ENCODE measurements at regions not wholly inside any gene's neighbourhood (a gene's known extent, or its start where the extent isn't known, plus 50 kb on each side); places are given as distances from the start of the nearest gene placed in this dataset.

DNA sequence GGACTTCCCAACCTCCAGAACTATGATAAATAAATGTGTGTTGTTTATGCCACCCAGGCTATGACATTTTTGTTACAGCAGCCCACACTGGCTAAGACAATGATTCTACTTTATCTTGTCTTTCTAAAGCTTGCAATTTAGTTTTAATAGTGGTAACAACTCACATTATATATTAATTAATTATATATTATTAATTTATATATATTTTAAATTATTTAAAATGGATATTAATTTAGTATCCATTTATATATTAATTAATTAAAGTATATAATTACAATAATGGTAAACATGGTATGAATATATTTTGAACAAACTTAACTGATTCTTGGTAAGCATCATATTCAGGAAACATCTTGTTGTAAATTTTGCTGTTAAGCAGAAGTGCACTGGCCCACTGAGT lies 863.9 kb downstream of the MCTP2 start:
- no peak for DNase-seq

DNA sequence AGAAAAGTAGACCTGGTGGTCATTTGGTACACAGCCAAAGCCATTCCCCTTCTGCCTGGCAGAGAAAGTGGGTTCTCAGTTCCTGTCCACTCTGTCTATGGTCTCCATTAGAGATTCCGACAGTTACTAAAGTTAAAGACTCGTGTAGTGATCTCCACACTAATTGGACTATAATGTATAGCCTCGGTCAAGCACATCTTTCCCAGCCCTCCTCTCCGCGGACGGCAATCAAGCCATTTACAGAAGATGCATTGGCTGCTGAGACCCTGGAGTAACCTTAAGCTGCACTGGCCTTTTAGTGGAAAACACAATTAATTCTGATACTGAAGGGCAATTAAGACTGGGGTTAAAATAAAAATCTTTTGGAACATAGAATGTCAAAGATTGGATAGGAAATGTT lies 865.3 kb downstream of the MCTP2 start:
- no peak for DNase-seq

DNA sequence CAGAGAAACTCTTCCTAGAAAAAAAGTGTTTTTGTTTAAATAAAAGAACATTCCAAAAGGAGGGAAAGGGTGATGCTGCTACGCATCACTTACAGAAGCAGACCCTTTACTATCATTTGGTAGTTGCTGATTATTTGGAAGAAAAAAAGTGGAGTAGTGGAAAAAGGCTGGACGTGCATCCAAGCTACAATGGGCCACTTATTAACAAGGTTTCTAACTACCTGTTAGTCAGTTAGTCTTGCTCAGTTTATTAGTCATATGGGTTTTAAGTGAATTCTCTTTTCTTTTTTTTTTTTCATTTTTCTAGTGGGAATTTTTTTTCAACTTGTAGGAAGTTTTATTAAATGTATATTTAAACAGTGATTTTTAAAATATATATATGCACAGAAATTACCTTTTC lies 866.0 kb downstream of the MCTP2 start:
- DNase-seq = no peak

DNA sequence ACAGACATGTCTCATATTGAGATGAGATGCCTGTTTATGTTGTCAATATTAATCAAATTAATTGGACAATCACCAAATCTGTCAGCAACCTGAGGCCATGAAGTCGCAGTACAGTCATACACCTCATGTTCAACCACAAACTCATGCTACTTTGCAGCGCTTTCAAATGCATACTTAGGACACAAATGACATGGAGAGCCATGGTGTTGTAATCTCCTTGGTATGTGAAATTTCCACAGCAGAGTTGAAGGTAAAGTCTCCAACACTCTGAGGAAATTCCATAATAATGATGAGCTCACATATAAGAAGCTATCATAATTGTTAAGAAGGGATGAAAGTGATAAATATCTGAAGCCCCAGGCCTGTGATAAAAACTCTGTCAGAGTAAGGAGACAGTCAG lies 873.9 kb downstream of the MCTP2 start:
- DNase-seq = no peak

DNA sequence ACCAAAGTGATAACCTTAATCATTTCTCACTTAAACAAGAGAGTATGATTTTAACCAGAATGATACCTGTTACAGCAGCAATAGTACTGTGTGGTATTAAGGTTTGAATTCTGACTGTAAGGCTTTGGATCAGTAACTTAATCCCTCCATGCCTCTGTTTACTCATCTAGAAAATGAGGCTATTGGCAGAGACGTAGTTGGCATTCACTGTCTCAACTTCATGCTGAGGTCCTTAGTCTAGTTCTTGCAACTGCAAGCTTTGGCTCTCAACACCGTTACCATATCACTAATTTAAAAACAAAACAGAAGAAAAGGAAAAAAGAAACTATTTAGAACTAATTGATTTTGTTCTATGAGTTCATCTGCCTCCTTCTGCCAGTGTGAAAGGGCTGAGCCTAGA lies 875.4 kb downstream of the MCTP2 start:
- no peak for DNase-seq

DNA sequence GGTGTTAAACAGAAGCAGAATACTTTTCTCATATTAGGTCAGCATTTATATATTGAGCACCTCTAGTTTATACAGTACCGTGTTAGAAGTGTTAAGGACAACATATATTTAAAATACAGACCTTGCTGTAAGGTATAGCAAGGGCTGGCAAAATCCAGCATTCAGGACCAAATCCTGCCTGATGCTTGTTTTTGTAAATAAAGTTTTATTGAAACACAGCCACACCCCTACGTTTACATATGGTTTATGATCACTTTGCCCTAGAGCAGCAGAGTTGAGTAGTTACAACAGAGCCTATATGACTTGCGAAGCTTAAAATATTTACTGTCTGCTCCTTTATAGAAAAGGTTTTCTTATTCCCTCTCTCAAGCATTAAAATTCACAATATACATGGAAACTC lies 877.3 kb downstream of the MCTP2 start:
- no peak for DNase-seq

DNA sequence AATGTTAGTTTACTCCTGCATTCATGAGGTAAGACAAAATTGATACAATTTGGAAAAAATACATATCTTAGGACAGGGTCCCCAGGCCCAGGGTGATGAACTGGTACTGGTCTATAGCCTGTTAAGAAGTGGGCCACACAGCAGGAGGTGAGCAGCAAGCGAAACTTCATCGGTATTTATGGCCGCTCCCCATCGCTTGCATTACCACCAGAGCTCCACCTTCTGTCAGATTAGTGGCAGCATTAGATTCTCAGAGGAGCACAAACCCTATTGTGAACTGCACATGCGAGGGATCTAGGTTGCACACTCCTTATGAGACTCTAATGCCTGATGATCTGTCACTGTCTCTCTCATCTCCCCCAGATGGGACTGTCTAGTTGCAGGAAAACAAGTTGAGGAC lies 880.6 kb downstream of the MCTP2 start:
- DNase-seq = no peak

DNA sequence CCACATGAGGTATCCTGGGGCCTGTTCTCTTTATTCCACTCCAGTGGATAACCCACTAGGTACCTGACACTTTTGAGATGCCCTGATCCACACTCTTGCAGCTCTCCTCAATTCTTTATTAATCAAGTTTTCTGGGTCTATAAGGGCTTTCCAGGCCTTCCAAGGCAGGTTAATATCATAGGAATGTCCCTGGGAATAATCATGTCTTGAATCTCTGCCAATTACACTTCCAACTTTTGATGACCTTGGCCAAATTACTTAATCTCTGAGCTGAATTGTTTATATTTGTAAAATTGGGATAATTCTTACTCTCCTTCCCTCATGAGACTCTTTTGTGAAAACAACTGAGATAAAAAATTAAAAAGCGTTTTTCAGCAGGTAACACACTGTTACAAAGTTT lies 881.7 kb downstream of the MCTP2 start:
- no peak for DNase-seq

DNA sequence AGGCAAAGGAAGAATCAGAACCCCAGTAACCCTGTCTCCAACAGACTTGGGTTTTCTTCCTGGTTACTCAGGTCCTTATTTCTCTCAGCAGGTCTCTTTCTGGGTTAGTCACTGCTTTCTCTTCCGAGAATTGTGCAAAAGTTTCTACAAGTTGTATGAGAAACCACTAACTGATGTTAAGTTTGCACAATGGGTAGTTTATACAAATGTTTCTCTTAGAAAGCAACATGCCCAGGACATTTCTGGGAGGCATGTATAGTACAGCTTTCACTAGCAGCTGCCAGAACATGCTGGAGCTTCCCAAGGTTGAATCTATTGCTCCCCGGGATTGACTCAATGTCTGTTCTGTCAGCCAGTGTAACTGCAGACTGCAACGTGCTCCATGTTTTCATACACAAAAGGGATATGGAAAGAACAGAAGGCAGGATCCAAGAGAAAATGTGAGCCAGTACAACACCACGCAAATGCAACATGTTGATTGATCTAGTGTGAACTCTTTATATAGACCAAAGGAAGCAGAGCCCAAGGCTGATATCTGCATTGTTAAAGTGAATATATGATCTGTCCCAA lies 887.8 kb downstream of the MCTP2 start:
- no peak for DNase-seq

DNA sequence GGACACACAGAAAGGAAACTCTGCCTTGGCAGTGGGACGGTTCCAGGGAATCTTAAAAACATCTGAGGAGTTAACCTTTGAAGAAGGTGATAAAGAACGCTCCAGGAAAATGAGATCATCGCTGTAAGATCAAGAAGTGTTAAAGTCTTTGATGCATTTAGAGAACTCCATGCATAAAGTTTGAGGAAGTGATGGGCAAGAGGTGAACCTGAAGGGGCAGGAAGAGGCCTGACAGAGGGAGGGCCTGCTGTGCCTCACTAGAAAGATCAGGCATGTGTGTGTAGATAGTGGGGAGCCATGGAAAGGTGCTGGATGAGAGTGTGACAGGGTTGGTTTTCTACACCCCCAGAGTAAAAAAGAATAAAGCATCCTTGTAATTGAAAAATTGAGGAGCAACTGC lies 889.2 kb downstream of the MCTP2 start:
- DNase-seq = no peak

DNA sequence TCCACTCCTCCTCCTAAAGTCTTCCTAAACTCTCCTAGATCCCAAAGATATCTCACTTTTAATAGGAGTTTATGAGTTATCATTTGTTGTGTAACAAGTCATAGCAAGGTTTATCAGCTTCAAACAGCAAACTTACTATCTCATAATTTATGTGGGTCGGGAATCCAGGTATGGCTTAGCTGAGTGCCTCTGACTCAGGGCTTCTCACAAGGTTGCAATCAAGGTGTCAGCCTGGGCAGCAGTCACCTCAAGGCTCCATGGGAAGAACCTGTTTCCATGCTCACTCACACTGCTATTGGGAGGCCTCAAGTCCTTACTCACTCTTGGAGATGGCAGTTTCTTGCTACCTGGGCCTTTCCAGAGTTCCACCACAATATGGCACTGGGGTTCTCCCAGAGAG lies 889.8 kb downstream of the MCTP2 start:
- DNase-seq = no peak

DNA sequence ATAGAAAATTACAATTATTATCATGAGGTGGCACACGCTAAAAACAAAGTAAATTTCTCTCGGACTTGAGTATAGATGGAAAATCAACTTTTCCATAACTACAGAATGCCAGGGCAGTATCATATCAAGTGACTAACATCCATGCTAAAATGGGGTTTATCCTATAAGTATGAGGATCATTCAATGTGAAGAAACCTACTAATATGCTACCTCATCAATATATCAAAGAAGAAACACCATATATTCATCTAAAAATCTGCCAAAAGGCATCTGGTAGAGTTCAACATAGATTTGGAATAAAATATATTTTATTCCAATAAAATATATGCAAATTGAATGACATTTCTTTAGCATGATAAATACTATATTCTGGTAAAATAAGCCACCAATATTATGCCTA lies 894.4 kb downstream of the MCTP2 start:
- no peak for DNase-seq

DNA sequence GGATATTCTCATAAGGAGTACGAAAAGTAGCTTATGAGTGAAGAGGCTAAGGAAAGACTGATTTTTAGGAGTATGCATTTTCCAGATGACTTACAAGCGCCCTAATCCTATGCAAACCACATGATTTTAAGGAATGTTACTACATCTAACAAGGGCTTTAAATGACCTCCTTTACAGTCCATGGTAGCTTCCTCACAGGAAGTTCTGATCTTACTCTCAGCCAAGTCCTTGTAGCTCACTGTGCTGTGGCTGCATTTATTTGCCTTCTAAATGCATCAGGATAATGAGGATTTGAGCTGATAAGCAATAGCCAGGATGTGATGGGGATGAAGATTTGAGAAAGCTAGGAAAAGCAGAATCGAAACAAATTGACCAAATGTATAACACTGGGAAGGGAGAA lies 896.0 kb downstream of the MCTP2 start:
- no peak for DNase-seq

DNA sequence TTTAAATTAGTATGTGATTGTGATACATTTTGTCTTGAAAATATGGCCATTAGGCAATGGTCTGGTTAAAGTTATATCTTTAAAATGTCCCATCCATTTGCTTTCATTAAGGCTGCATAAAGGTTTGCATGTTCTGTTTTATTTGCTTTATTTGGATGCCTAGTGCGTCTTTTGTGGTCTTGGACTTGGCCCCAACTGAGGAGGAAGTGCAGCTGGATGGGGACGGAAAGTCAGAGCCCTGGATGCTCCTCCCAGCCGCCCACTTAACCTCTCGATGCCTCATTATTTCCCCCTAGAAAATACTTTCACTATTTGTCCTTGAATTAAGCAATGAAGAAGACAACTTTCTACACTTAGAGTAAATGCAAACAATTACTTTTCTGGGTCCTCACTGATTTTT lies 898.2 kb downstream of the MCTP2 start:
- no peak for DNase-seq

DNA sequence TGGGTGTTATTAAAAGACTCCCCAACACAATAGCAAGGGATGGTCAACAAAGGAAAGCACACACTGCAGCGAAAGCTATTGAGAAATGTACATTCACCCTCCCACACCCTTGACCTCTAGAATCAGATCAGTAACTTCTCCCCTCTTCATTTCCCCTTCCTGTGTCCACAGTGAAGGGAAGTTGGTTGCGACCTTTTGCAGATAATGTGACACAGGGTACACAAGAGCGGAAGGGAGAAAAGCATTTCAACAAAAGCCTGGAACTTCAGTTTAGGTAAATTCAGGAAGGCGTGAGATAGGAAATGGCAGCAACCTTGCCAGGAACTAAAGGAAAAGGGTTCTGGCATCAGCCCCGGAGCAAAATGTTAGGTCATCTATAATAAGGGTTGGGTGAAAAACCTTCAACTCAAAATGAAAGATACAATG lies 899.8 kb downstream of the MCTP2 start:
- no peak for DNase-seq

DNA sequence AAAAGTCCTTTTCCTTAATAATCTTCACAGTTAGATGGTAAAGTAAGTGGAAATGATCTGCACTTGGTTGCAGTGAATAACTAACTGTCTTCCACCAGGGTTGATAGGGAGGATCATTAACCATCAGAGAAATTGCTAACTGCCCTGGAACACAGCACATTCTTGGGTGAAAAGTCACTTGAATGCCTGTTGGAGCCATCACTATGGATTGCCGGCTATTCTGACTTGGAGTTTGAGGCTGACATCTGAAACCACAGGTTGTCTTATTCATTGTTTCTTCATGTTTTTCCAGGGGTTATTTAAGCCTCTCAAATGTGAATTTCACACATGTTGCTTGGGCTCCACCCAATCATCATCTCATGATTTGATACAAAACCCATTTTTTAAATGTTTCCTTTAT lies 901.4 kb downstream of the MCTP2 start:
- DNase-seq = no peak

DNA sequence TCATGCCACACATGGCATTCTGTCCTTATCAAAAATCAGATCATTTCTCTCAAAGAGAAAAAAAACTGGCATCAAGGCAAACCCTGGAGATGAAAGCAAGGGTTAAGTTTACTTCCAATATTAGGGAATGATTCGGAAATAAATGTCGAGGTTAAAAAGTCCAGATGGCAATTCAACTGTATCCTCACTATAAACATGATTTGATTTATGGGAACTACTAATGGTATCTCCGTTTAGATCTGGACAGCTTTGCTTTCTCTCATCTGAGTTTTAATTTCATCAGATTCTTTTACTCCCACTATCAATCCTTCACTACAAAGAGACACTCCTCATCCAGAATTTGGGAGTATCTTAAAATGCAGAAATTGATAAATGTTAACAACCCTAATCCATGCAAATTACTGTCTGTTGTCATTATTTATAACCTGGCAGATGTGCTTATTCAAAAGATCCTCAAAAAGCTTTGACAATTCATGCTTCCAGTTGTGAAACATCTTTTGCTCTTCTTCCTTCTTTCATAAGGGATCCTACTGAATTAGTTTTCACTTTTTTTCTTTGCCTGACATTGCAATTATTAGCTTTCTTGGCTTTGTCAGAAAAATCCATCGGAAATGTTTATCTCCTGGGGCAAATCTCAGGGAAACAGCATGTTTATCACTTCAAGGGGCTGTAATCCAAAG lies 903.2 kb downstream of the MCTP2 start:
- DNase-seq = no peak

DNA sequence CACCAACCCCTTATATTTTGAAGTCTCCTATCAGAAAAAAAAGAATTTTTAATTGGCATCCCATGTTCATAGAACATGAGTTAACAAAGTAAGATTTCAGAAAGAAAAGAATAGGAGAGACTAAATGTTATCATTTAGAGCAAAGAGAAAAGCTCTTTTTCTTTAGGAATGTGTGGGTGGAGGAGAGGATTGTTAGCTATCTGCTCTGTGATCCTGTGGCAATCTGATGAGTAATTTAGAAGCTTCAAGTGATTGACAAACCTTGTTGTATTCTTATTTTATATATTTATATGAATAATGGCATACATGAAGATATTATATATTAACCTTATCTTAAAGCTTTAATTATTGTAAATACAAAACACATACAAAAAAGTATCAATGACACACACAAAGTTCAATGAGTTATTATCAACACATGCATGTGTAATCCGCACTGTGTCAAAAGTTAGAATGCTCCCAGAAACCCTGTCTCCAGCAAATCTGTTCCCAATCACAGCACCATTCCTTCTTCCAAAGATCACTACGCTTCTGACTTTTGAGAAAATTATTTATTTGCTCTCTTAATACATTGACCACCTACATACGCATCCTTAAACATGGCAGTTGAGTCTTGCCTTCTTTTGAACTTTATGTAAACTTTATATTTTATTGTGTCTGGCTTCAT lies 907.4 kb downstream of the MCTP2 start:
- DNase-seq = no peak

DNA sequence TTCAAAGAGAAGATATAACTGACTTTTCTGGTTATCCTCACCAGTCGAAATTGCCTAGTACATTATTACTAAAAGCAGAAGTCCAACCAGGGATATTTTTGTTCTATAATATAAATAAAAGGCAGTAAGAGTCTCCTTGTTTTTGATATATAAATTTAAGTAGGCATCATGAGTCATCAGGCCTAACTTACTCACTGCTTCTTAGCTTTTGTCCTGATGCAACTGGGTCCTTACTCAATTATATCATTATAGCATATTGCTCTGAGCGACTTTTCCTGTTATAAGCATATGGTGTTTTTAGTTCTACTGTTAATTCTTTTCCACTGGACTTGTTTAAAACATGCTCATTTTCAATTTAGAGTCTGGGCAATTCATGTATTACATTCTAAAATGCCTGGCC lies 910.1 kb downstream of the MCTP2 start:
- no peak for DNase-seq

DNA sequence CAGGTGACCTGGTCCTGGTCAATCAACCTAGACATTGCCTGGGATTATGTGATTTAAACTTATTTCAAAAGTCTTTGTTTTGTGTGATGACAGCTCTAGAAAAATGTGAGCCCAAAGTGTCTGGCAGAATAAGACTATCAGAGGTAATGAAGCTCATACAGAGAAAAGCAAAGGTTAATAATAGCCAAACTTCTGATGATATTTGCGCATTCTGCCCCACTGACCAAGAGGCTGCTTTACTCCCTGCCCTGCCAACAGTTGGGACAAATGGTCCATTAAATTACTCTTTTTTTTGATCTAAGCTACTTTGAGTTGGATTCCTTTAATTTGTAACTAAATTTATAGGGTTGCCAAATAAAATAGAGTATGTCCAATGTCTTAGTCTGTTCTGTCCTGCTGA lies 911.2 kb downstream of the MCTP2 start:
- DNase-seq = no peak

DNA sequence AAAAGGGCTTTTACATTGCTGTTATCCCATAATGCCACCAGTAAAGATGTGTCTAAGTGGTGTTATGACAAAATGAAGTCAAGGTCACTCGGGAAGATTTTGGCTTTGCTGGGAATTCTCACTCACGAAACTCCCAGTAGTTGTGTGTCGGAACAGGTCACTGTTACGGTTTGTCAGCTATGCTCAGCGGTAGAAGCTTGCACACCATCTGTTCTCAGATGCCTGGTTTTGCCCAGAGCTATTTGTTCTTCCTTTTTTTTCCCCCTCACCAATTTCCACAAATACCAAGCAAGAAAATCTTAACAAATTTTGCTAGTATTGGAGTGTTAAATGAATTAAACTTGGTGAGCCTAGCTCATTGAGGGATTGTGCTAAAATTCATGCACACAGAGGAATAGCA lies 915.1 kb downstream of the MCTP2 start:
- DNase-seq = no peak

DNA sequence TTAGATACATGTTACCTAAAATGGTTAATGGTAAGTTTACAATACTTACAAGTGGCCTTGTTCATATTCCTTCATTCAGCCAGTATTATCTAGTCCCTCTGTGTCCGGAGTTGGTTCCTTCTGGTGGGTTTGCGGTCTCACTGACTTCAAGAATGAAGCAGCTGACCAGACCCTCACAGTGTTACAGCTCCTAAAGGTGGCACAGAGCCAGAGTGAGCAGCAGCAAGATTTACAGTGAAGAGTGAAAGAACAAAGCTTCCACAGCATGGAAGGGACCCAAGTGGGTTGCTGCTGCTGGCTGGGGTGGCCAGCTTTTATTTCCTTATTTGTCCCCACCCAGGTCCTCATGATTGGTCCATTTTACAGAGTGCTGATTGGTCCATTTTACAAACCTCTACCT lies 916.8 kb downstream of the MCTP2 start:
- DNase-seq = no peak

DNA sequence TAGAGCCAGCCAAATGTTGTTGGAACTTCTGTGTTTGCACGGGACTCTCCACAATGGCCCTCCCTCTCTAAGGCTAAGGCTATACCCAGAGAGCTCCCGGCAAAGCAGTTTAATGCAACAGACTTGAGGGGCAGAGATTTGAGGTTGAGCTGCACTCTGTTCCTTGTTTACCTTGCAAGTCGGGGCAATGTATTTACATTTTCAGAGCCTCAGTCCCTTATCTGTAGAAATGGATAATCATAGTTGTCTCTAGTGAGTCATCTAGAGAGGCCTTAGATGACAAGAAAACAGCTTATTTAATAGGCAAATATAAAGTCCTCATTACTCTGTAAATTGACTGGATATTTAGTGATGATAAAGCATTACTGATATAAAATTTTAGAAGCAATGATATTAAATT lies 917.7 kb downstream of the MCTP2 start:
- no peak for DNase-seq

DNA sequence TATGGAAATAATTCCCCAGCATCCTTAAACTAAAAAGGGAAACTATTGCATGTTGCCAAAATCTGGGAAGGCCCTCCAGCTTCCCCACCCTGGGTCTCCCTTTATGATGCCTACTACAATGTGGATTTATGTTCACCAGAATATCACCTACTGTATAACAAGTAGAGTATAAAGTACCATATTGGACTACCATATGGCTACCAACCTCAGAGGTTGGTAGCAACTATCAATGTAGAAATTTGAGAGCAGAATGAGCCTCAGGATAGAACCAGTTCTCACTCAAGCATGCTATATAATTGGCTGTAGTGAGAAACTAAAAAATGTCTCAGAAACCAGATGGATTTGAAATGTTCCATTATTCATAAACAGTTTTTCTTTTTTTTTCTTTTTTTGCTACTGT lies 918.4 kb downstream of the MCTP2 start:
- no peak for DNase-seq

DNA sequence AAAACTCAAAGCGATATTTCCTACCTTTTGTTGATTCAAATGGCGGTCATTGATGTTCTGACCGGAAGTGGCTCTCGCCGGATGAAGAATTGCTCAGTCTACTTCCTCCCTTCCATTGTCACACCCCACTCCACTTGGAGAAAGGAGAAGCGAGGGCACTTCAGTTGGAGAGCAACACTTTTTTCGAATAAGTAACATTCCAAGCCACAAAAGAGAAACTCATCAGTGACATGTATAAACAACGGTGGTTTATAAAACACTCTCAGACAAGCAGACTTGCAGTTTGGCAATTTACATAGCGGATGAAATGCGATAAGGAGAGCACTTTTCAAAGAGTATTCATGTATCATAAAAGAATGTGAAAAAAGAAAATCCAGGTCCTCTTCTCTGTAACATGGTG lies 919.1 kb downstream of the MCTP2 start:
- DNase-seq = no peak

Data from stimulated activated CD4-positive, alpha-beta T cell treated with anti-CD3 and anti-CD28 coated beads, Interleukin-4, amount 100 ng/mL, for 1 hour (primary cell).